HFFc6 (cell line): ENCODE measurements at regions not wholly inside any gene's neighbourhood (a gene's known extent, or its start where the extent isn't known, plus 50 kb on each side); places are given as distances from the start of the nearest gene placed in this dataset.

ENCODE experiments used
- DNase-seq: peaks from one replicate; pipeline ENCODE4 v3.0.0-alpha.2; 2018
- H3K27ac Mint-ChIP-seq: 2 replicates; pipeline ENCODE4 v1.8.0; 2020; ENCODE audit warnings: mild to moderate bottlenecking, mixed read lengths
- H3K27me3 Mint-ChIP-seq: 2 replicates; pipeline ENCODE4 v1.8.0; 2021; ENCODE audit warnings: mild to moderate bottlenecking, moderate library complexity, mixed read lengths; ENCODE audit not compliant: insufficient read depth
- H3K36me3 Mint-ChIP-seq: 2 replicates; pipeline ENCODE4 v1.8.0; 2021; ENCODE audit warnings: low read depth, mixed read lengths
- H3K4me1 Mint-ChIP-seq: 2 replicates; pipeline ENCODE4 v1.8.0; 2020; ENCODE audit warnings: low read depth, mixed read lengths
- H3K4me3 Mint-ChIP-seq: 2 replicates; pipeline ENCODE4 v1.8.0; 2020; ENCODE audit warnings: mild to moderate bottlenecking, moderate library complexity, mixed read lengths
- H3K9me3 Mint-ChIP-seq: 2 replicates; pipeline ENCODE4 v1.8.0; 2020; ENCODE audit warnings: mild to moderate bottlenecking, mixed read lengths
- TF ChIP-seq, protein P1 (sequence below): fragments of 200-600 bp; sonication (generic); IDR thresholded peaks from 2 replicates; pipeline ENCODE4 v1.5.0; 2021; ENCODE audit warnings: antibody characterized with exemption, mild to moderate bottlenecking

DNA sequence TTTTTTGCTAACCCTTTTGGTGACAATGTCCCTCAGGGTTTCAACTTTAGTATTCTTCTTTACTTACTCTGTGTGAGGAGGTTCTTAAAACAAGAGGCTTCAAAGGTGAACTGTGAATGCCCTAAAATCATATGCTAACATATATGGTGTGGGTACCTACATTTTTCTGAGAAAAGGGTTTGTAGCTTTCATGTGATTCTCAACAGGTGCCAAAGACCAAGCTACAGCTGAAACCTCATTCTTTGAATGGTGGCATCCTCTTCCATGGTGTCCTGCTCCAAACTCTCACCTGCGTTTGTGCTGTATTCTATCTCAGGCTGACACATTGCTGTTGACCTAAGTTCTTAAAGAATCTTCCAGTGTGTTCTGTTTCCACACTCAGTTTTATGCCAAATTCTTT, 177.3 kb downstream of the PRL start:
- no peak for DNase-seq
- Mint-ChIP-seq H3K4me1 (no peaks in the 10 kb centered on the region), H3K36me3 (no peaks in the 10 kb centered on the region), H3K9me3 (no peaks in the 10 kb centered on the region; the same call in 1 of the 2 replicates), H3K27me3 (peaks cover 2% of the 10 kb centered on the region; the same call in 1 of the 2 replicates), H3K4me3 (no peak overlapping the region), H3K27ac (no peak overlapping the region)
- TF ChIP-seq, protein P1, sequence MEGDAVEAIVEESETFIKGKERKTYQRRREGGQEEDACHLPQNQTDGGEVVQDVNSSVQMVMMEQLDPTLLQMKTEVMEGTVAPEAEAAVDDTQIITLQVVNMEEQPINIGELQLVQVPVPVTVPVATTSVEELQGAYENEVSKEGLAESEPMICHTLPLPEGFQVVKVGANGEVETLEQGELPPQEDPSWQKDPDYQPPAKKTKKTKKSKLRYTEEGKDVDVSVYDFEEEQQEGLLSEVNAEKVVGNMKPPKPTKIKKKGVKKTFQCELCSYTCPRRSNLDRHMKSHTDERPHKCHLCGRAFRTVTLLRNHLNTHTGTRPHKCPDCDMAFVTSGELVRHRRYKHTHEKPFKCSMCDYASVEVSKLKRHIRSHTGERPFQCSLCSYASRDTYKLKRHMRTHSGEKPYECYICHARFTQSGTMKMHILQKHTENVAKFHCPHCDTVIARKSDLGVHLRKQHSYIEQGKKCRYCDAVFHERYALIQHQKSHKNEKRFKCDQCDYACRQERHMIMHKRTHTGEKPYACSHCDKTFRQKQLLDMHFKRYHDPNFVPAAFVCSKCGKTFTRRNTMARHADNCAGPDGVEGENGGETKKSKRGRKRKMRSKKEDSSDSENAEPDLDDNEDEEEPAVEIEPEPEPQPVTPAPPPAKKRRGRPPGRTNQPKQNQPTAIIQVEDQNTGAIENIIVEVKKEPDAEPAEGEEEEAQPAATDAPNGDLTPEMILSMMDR = no peak

GRCh38 chr6:22124756-22125155, 172.1 kb downstream of the PRL start:
- Mint-ChIP-seq H3K9me3 (peaks cover 10% of the 10 kb centered on the region), H3K27me3 (no peaks in the 10 kb centered on the region; the same call in 1 of the 2 replicates), H3K36me3 (no peaks in the 10 kb centered on the region; the same call in 1 of the 2 replicates), H3K27ac (no peak overlapping the region), H3K4me1 (no peaks in the 10 kb centered on the region), H3K4me3 (no peak overlapping the region)
- DNase-seq = no peak
- TF ChIP-seq, protein P1 = no peak

GRCh38 chr6:22126910-22127309, 169.9 kb downstream of the PRL start:
- no peaks in the 10 kb centered on the region for H3K4me1 Mint-ChIP-seq
- no peaks in the 10 kb centered on the region; the same call in 1 of the 2 replicates for H3K36me3 Mint-ChIP-seq
- H3K27ac Mint-ChIP-seq = no peak overlapping the region
- TF ChIP-seq, protein P1 = no peak
- H3K9me3 Mint-ChIP-seq = peaks cover 14% of the 10 kb centered on the region
- H3K4me3 Mint-ChIP-seq = no peak overlapping the region
- H3K27me3 Mint-ChIP-seq = no peaks in the 10 kb centered on the region; the same call in 1 of the 2 replicates
- DNase-seq = no peak

DNA sequence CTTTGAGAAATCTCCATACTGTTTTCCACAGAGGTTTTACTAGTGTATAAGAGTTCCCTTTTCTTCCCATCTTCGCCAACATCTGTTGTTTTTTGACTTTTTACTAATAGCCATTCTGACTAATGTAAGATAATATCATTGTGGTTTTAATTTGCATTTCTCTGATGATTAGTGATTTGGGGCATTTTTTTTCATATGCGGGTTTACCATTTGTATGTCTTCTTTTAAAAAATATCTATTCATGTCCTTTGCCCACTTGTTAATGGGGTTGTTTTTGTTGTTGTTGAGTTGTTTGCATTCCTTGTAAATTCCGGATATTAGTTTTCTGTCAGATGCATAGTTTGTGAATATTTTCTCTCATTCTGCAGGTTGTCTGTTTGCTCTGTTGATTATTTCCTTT, 167.1 kb downstream of the PRL start:
- no peak for DNase-seq
- Mint-ChIP-seq H3K27me3 (no peaks in the 10 kb centered on the region; the same call in 1 of the 2 replicates), H3K9me3 (peaks cover 16% of the 10 kb centered on the region), H3K36me3 (no peaks in the 10 kb centered on the region; the same call in 1 of the 2 replicates), H3K27ac (no peak overlapping the region), H3K4me3 (no peak overlapping the region), H3K4me1 (no peaks in the 10 kb centered on the region)
- TF ChIP-seq, protein P1 = no peak

- H3K4me1 Mint-ChIP-seq = no peaks in the 10 kb centered on the region
Measured at GRCh38 chr6:22132656-22133055, 164.2 kb downstream of the PRL start.

More at GRCh38 chr6:22132656-22133055, 164.2 kb downstream of the PRL start:
- H3K9me3 Mint-ChIP-seq = peaks cover 7% of the 10 kb centered on the region
- H3K4me3 Mint-ChIP-seq = no peak overlapping the region
- H3K27ac Mint-ChIP-seq = no peak overlapping the region
- TF ChIP-seq, protein P1 = no peak
- DNase-seq = no peak
- H3K36me3 Mint-ChIP-seq = no peaks in the 10 kb centered on the region
- no peaks in the 10 kb centered on the region; the same call in 1 of the 2 replicates for H3K27me3 Mint-ChIP-seq
